SKM-1 (cell line): ENCODE measurements at regions not wholly inside any gene's neighbourhood (a gene's known extent, or its start where the extent isn't known, plus 50 kb on each side); places are given as distances from the start of the nearest gene placed in this dataset.
"Not testable (repeated sequence)": the region's sequence is repeated elsewhere in the genome, so short reads cannot be mapped to it uniquely, and the experiment has no call there.

Experiments used
- DNase-seq: peaks from one replicate; lab custom pipeline; 2025; ENCODE audit not compliant: unreplicated experiment; lab: John Stamatoyannopoulos, UW

DNA sequence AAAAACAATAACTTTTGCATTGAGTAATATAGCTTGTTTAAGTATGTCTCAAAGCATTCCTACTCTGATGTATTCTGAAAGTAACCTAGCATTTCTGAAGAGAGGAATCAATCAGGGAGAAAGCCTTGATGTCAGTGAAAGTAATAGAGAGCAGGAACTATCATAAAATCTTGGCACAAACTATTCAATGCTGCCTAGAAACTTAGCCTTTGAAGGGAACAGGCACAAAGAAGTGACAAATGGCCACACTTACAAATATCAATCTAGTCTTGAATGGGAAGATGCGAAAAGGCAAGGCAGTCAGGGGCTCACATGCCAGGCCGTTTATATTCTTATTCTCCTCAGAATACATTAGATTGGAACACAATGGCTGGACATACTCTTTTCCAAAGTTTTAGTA is 576.5 kb upstream of the ANO3 start:
- DNase-seq: no peak

DNA sequence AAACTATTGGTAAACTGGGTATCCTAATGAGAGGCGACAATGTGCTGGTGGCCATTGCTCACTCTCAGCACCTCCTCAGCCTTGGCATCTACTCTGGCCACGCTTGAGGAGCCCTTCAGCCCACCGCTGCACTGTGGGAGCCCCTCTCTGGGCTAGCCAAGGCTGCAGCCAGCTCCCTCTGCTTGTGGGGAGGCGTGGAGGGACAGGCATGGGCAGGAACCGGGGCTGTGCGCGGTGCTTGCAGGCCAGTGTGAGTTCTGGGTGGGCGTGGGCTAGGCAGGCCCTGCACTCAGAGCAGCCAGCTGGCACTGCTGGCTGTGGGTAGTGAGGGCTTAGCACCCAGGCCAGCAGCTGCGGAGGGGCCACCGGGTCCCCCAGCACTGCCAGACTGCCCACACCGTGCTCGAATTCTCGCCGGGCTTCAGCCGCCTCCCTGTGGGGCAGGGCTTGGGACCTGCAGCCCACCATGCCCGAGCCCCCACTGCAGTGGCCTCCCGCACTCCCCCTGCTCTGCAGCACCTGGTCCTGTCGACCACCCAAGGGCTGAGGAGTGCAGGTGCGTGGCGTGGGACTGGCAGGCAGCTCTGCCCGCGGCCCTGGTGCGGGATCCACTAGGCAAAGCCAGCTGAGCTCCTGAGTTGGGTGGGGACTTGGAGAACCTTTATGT is 575.9 kb upstream of the ANO3 start:
- no peak for DNase-seq

DNA sequence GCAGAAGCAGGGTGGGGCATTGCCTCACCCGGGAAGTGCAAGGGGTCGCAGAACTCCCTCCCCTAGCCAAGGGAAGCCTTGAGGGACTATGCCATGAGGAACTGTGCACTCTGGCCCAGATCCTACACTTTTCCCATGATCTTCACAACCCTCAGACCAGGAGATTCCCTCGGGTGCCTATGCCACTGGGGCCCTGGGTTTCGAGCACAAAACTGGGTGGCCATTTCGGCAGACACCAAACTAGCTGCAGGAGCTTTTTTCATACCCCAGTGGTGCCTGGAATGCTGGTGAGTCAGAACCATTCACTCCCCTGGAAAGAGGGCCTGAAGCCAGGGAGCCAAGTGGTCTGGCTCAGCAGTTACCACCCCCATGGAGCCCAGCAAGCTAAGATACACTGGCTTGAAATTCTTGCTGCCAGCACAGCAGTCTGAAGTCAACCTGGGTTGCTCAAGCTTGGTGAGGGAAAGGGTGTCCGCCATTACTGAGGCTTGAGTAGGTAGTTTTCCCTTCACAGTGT is 573.7 kb upstream of the ANO3 start:
- no peak for DNase-seq

DNA sequence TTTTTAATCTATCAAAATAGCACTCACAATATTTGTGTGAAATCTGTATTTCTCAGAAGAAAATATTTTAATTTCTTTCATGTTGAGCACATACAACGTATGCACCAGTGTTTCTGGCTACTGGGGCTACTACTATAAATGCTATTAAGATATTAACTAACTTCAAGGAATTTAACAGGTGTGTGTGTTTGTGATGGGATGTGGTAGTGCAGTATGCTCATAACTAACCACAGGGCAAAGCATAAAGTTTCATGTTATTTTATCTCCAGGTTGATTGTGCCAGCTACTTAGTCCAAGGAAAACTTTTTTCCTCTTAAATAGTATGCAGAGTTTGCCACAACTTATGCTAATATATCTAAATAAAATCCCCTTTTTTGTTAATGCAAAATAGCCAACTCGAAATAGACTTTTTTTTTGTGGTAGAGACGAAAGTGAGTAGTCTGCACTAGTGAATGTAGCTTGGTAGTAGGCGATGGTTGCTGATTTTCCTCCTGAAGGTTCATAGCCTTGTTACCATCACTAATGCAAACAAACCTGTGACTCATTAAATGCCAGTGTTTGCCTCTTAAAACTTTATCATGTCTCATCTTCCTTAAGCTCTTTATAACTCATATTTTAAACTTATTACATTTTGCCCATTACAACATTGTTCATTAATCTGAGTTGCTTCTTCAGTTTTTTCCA is 565.5 kb upstream of the ANO3 start:
- no peak for DNase-seq

DNA sequence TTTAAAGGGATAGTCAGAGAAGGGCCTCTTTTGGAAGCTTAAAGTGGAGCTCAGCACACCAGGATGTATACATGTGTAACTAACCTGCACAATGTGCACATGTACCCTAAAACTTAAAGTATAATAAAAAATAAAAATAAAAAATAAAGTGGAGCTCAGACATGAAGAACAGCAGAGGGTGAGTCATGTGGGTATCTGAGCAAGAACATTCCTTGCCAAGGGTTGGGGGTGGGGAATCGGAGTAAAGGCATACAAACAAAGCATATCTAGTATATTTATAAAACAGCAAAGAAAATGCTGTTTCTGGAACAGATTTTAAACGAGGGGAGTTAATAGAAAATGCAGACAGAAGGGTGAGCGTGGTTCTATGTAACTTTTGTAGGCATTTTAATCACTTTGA is 562.6 kb upstream of the ANO3 start:
- no peak for DNase-seq

DNA sequence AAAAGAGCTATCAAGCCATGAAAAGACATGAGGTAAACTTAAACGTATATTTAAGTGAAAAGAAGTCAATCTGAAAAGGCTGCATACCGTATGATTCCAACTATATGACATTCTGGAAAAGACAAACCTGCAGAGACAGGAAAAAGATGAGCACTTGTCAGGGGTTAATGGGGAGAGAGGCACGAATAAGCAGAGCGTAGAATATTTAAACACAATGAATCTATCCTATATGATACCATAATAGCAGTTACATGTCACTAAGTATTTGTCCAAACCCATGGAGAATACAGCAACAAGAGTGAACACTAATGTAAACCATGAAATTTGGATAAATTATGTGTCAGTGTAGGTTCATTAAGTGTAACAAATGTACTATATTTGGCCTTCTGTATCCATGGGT is 560.3 kb upstream of the ANO3 start:
- no peak for DNase-seq

DNA sequence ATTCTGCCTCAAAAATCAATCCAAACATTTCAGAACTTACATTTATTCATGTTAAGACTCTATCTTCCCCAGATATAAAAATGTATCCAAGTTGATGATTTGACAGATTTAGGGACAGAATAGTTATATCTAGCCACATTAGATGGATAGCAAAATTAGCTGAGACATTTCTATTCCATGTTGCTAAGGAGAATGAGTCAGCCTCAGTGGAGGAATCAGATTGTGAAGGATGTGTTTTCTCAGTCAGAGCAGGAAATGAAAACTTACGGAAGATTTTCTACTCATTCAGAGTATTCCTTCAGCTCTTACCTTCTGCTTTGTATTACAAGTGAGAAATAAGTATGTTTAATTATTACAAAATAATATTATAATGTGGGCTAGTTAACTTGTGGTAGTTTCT is 556.3 kb upstream of the ANO3 start:
- DNase-seq: no peak

DNA sequence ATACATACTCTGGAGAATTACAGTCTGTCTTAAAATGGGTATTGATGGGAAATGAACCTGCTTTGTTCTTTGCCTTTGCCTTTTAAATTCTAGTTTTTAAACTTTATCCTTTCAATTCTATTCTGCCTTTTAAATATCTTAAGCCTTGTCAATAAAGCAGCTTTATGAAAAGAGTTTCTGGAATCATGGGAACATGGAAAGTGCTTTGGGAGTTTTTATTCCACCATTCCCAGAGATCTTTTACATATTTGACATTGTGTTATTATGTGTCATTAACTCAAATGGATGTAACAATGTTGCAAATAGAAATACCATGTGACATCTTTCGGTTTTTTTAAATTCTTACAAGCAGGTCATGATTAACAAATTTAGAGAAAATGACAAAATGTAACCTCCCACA is 555.7 kb upstream of the ANO3 start:
- DNase-seq: no peak

DNA sequence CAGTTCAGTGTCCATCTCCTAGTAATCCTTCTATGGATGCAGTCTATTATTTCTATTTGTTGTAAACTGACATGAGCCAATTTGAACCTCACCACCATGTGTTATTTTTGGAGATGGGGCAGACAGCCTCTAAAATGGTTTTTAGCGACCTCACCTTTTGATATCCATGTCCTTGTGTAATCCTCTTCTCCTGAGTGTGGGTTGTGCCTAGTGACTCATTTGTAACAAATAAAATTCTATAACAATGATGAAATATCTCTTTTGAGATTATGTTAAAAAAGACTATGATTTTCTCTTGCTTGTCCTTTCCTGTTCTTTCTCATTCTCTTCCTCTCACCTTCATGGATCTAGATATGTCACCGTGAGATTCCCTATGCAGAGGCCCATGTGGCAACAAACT is 554.6 kb upstream of the ANO3 start:
- no peak for DNase-seq

DNA sequence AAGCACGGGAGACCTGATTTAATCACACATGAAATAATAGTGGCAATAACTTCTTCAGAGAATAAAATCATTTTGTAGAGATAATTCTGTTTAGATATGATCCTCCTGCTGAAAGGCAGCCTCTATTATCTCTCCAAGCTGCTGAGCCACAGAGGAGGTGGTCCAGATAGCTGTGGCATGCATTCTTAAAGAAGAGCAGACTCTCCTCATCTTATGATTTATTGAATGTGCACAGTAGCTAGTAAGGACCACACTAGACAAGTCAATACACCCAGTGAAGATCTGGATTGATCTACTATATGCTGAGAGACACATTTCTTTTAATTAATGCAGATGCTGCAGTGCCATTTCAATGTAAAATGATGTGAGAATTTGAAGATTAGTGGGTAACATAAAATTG is 552.9 kb upstream of the ANO3 start:
- no peak for DNase-seq

DNA sequence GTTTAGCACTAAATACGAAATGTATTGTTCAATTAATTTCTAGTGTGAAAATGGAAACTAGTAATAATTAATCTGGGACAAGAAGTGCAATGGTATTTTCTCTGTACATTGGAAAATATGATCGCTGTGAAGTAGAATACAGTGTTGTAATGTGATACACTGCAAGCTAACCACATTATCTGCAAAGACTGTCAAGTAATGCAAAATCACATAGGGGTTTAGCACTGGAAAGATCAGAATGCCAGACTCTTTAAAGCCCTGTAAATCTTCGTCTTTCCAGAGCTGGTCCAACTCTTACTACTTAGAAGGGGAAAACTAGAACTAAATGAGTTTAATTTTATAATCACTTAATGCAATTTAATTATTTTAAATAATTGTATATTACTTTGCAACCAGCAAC is 544.5 kb upstream of the ANO3 start:
- no peak for DNase-seq

DNA sequence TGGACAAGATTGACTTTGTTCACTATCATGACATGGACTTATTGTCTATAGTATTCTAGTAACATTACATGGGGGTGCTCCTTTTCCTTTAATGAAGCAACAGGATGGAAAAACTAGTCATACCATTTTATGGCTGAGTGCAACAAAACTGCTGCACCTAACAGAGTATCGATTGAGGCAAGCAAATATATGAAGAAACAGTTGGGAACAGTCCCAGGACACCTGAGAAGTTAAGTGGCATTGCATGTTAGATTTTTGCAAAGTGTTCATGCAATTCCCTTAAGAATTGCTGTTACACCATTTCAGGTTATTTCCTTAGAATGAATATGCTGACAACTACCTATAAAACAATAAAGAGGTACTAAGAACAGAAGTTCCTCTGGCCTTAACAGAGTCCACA is 541.5 kb upstream of the ANO3 start:
- no peak for DNase-seq

DNA sequence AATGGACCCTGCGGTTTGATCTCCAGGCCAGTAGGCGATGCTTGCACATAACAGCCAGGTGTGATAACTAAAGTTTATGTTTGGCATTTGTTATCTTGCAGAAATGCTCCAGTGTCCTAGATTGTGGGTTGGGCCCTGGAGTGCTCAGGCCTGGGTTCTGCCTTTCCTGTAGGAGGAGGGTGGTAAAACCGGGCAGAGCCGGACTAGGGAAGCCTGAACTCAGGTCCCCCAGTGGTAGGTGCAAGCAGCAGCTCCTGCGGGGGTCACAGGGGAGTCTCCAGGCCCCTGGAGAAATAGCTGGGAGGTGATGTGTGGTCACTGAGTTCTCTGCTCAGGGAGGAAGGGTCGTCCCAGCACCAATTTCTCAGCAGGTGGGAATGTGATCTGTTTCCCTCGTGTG is 538.3 kb upstream of the ANO3 start:
- no peak for DNase-seq

DNA sequence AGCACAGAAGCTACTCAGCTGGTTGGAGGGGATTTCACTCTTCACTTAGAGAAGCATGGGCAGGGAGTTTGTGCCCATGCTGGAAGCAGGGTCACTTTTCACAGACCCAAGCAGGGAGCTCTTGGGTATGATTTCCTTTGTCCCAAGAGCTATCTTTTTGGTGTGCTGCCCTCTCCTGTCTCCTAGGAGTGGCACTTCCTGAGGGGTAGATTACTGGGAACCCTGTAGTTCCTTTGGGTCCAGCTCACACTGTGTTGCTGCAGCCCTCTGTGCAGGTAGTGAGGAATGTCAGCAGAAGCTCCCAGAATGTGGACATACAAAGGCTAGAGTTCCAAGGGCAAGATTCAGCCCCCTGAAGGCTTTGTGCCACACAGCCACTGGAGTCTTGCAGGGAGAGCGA is 537.1 kb upstream of the ANO3 start:
- no peak for DNase-seq

DNA sequence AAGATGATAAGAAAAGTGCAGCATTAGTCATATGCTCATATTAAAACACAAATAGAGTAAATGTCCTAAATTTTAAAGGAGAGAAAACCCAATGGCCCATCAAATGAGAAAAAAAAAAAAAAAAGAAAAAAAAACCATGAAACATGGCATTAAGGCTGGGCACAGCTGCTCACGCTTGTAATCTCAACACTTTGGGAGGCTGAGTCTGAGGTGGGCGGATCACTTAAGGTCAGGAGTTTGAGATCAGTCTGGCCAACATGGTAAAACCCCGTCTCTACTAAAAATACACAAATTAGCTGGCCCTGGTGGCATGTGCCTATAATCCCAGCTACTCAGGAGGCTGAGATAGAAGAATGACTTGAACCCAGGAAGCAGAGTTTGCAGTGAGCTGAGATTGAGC is 515.5 kb upstream of the ANO3 start:
- DNase-seq: no peak

DNA sequence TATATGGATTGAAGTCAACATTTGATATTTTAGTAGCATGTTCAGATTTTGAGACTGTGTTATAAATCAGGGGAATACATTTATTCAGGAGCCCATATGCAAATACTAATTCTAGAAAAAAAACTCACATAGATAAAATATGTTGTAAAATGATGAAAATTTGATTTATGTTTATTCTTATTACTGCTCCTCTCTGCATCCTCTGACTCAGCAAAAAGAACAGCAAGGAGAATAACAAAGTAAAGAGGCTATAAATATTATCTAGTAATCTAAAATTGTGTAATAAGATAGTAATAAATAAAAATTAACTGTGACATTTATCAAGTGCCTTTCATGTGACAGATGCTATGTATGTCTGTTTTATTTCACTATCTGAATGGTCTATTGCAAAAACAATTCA is 507.2 kb upstream of the ANO3 start:
- no peak for DNase-seq

DNA sequence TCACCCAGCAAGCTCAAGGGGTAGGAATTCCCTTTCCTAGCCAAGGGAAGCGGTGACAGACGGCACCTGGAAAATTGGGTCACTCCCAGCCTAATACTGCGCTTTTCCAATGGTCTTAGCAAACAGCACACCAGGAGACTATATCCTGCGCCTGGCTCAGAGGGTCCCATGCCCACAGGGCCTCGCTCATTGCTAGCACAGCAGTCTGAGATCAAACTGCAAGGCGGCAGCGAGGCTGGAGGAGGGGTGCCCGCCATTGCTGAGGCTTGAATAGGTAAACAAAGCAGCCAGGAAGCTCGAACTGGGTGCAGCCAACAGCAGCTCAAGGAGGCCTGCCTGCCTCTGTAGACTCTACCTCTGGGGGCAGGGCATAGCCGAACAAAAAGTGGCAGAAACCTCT is 500.4 kb upstream of the ANO3 start:
- DNase-seq: not testable (repeated sequence)

DNA sequence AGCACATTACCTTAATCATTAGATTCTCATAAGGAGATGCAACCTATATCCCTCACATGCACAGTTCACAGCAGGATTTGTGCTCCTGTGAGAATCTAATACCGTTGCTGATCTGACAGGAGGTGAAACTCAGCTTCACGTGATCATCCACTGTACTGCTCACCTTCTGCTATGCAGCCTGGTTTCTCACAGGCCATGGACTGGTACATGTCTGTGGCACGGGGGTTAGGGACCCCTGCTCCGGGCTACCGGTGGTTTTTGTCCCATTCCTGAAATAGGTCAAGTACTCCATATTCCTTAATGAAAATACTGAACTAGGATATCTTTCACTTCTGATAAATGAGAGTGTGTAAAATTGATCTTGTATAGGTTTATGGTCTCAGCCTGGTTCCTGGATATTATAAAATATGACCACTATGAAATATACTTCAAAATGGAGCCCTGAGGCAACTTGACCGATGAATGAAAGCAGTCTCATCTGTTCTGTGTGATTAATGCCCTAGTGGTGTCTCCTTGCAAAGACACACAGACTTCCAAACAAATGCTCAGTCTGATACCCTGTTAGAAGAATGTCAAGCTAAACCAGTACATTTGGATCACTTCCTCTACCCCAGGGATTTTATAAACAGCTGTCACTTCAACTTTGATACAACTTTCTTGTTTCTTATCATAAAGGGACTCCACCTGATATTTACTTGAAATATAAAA is 492.9 kb upstream of the ANO3 start:
- no peak for DNase-seq

DNA sequence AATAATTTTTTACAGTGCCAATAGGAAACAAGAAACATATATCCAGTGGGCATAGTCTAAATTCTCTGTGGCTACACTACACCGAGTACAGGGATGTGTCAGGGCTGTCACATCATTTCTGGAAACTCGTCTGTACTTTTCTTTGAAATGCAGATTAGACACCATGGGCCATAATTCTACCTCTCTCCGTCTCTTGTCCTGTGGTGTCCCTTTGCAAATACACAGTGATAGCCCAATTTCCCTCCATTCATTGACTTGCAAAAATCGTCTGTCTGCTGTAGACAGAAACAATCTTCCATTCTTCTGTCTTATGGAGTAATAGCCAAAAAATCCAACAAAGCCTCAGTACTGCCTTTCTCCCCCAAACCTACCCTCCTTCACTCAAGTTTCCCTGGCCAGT is 487.1 kb upstream of the ANO3 start:
- DNase-seq: no peak

DNA sequence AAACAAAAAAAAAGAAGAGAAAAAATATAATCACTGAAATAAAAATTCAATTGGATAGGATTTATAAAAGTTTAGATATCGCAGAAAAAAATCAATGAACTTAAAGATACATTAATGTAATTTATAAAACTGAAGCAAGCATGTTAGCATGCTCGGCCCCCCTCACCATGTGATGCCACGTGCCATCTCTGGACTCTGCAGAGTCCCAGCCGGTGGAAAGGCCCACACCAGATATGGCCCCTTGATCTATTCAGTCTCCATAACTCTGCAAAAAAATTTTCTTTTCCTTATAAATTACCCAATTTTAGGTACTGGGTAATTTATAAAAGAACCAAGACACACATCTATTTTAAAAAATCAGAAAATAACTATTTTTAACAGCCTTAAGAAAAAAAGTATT is 476.0 kb upstream of the ANO3 start:
- DNase-seq: no peak

DNA sequence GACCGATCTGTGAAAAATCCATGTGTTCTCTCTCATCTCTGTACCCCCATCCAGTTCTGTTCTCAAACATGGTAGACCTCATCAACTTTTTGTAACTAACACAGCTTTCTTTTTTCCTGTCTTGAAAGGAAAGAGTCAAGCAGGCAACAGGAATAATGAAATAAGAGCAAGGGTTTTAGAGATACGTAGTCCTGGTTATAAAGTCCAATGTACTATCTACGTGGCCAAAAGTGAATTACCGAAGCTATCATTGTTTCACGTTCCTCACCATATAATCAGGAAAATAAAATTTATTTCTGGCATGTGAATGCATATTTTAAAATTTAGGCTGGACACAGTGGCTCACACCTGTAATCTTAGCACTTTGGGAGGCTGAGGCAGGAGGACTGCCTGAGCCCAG is 472.2 kb upstream of the ANO3 start:
- no peak for DNase-seq

DNA sequence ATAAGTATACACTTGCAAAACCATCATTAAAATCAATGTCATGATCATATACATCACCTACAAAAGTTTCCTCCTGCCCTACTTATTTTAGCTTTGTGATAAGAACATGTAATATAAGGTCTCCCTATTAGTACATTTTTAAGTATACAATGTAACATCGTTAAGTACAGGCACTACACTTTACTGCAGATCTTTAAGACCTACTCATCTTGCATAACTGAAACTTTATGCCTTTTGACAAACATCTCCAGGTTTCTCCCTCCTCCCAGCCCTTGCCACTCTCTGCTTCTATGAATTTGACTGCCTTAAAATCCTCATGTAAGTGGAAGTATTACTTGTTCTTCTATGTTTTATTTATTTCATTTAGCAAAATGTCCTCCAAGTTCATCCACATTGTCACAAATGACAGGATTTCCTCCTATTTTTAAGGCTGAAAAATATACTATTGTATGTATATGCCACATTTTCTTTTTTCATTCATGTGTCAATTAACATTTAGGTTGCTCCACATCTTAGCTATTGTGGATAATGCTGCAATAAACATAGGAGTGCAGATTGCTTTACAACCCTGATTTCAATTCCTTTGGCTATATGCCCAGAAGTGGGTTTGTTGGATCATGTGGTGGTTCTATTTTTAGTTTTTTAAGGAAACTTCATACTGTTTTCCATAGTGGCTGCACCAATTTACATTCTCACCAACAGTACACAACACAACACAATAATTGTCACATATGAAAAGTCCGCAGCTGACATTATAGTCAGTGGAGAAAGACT is 471.1 kb upstream of the ANO3 start:
- no peak for DNase-seq
